Glutamatergic neuron (in vitro differentiated cells): ENCODE measurements at regions not wholly inside any gene's neighbourhood (a gene's known extent, or its start where the extent isn't known, plus 50 kb on each side); places are given as distances from the start of the nearest gene placed in this dataset.
"Not testable (repeated sequence)": the region's sequence is repeated elsewhere in the genome, so short reads cannot be mapped to it uniquely, and the experiment has no call there.

ENCODE experiments used
- DNase-seq: peaks from one replicate; pipeline ENCODE4 v3.0.0; 2022
- H3K27ac Mint-ChIP-seq: one replicate; pipeline ENCODE4 v1.8.0; 2020; ENCODE audit warnings: mild to moderate bottlenecking, mixed read lengths, inconsistent platforms; ENCODE audit not compliant: unreplicated experiment
- H3K27me3 Mint-ChIP-seq: one replicate; pipeline ENCODE4 v1.8.0; 2020; ENCODE audit warnings: mild to moderate bottlenecking, moderate library complexity, mixed read lengths, inconsistent platforms; ENCODE audit not compliant: unreplicated experiment
- H3K36me3 Mint-ChIP-seq: one replicate; pipeline ENCODE4 v1.8.0; 2020; ENCODE audit warnings: mild to moderate bottlenecking, mixed read lengths, inconsistent platforms; ENCODE audit not compliant: unreplicated experiment
- H3K4me1 Mint-ChIP-seq: one replicate; pipeline ENCODE4 v1.8.0; 2020; ENCODE audit warnings: mild to moderate bottlenecking, low read depth, mixed read lengths, inconsistent platforms; ENCODE audit not compliant: unreplicated experiment
- H3K4me3 Mint-ChIP-seq: one replicate; pipeline ENCODE4 v1.8.0; 2020; ENCODE audit warnings: mild to moderate bottlenecking, mixed read lengths, inconsistent platforms; ENCODE audit not compliant: unreplicated experiment
- H3K9me3 Mint-ChIP-seq: one replicate; pipeline ENCODE4 v1.8.0; 2020; ENCODE audit warnings: mild to moderate bottlenecking, moderate library complexity, mixed read lengths, inconsistent platforms; ENCODE audit not compliant: unreplicated experiment
- CTCF ChIP-seq: fragments of 200-600 bp; sonication (generic); IDR thresholded peaks from one replicate; pipeline ENCODE4 v1.5.0; 2021; ENCODE audit not compliant: partially characterized antibody, unreplicated experiment

- no peaks in the 10 kb centered on the region for H3K9me3 Mint-ChIP-seq
- H3K4me1 Mint-ChIP-seq: no peaks in the 10 kb centered on the region
- no peak for TF ChIP-seq CTCF
- no peaks in the 10 kb centered on the region for H3K36me3 Mint-ChIP-seq
- no peak overlapping the region for H3K27ac Mint-ChIP-seq
- H3K27me3 Mint-ChIP-seq: no peaks in the 10 kb centered on the region
- no peak for DNase-seq
- no peak overlapping the region for H3K4me3 Mint-ChIP-seq
These were observed 1649.8 kb downstream of the EFNA5 start for GRCh38 chr5:106020894-106021293.

GRCh38 chr5:106019261-106019660, 1651.5 kb downstream of the EFNA5 start:
- no peaks in the 10 kb centered on the region for H3K27me3 Mint-ChIP-seq
- no peaks in the 10 kb centered on the region for H3K36me3 Mint-ChIP-seq
- H3K4me1 Mint-ChIP-seq: no peaks in the 10 kb centered on the region
- no peaks in the 10 kb centered on the region for H3K9me3 Mint-ChIP-seq
- no peak overlapping the region for H3K27ac Mint-ChIP-seq
- H3K4me3 Mint-ChIP-seq: no peak overlapping the region
- no peak for DNase-seq
- TF ChIP-seq CTCF: no peak

GRCh38 chr5:106017243-106017857, 1653.4 kb downstream of the EFNA5 start:
- H3K9me3 Mint-ChIP-seq: no peaks in the 10 kb centered on the region
- H3K27me3 Mint-ChIP-seq: no peaks in the 10 kb centered on the region
- H3K4me3 Mint-ChIP-seq: no peak overlapping the region
- no peaks in the 10 kb centered on the region for H3K36me3 Mint-ChIP-seq
- TF ChIP-seq CTCF: no peak
- DNase-seq: no peak
- no peaks in the 10 kb centered on the region for H3K4me1 Mint-ChIP-seq
- no peak overlapping the region for H3K27ac Mint-ChIP-seq

GRCh38 chr5:106014262-106014661, 1656.5 kb downstream of the EFNA5 start:
- no peak for TF ChIP-seq CTCF
- DNase-seq: no peak
- Mint-ChIP-seq H3K4me1 (no peaks in the 10 kb centered on the region), H3K27ac (no peak overlapping the region), H3K36me3 (no peaks in the 10 kb centered on the region), H3K9me3 (no peaks in the 10 kb centered on the region), H3K4me3 (no peak overlapping the region), H3K27me3 (no peaks in the 10 kb centered on the region)

- no peaks in the 10 kb centered on the region for H3K36me3 Mint-ChIP-seq
- no peaks in the 10 kb centered on the region for H3K9me3 Mint-ChIP-seq
- no peak for DNase-seq
- no peak for TF ChIP-seq CTCF
- no peak overlapping the region for H3K27ac Mint-ChIP-seq
- no peak overlapping the region for H3K4me3 Mint-ChIP-seq
- H3K4me1 Mint-ChIP-seq: no peaks in the 10 kb centered on the region
- H3K27me3 Mint-ChIP-seq: no peaks in the 10 kb centered on the region
These were observed 1664.5 kb downstream of the EFNA5 start for GRCh38 chr5:106006242-106006641.

- not testable (repeated sequence) for DNase-seq, H3K4me3 Mint-ChIP-seq, H3K27ac Mint-ChIP-seq, H3K9me3 Mint-ChIP-seq, H3K27me3 Mint-ChIP-seq, H3K4me1 Mint-ChIP-seq, H3K36me3 Mint-ChIP-seq
These were observed 1671.7 kb downstream of the EFNA5 start for GRCh38 chr5:105998991-105999390.
